Body of pancreas (tissue), 4 donors: ENCODE measurements at regions not wholly inside any gene's neighbourhood (a gene's known extent, or its start where the extent isn't known, plus 50 kb on each side); places are given as distances from the start of the nearest gene placed in this dataset.

Source experiments
- ATAC-seq: fragments of 150-250 bp; one replicate; pipeline ENCODE4 v1.9.1; 2016
- DNase-seq, 4 donors: peaks; one replicate each; pipeline ENCODE4 v3.0.0-alpha.2; 2019
- H3K27ac ChIP-seq, 4 donors: fragments of 200-600 bp; sonication (generic); 1 replicate in 3 of 4; 2 replicates in 1 of 4; pipeline versions ENCODE4 v1.5.1 to v1.6.1; 2016 to 2019; ENCODE audit warnings: mild to moderate bottlenecking in 1 of 4, mixed read lengths in 1 of 4, moderate library complexity in 1 of 4
- H3K27me3 ChIP-seq, 2 donors: fragments of 200-600 bp; sonication (generic); one replicate each; pipeline ENCODE4 v1.6.0; 2016; ENCODE audit warnings: mild to moderate bottlenecking in 1 of 2
- H3K36me3 ChIP-seq, 2 donors: fragments of 200-600 bp; sonication (generic); replicated peaks in 1 of 2; 2 replicates each; pipeline ENCODE4 v1.5.1; 2016; ENCODE audit warnings: low read depth in 2 of 2; ENCODE audit not compliant: insufficient read depth in 1 of 2
- H3K4me1 ChIP-seq: fragments of 200-600 bp; sonication (generic); one replicate; pipeline ENCODE4 v1.6.0; 2016
- H3K4me3 ChIP-seq, 2 donors: fragments of 200-600 bp; sonication (generic); 1 replicate in 1 of 2; 2 replicates in 1 of 2; pipeline ENCODE4 v1.5.1; 2016 to 2019
- H3K9me3 ChIP-seq, 3 donors: fragments of 200-600 bp; sonication (generic); 1 replicate in 2 of 3; 2 replicates in 1 of 3; pipeline ENCODE4 v1.5.1; 2016
- POLR2A ChIP-seq, 3 donors: fragments of 450-650 bp; IDR thresholded peaks; one replicate each; pipeline ENCODE4 v1.6.1; 2016; ENCODE audit warnings: antibody characterized with exemption in 3 of 3, mild to moderate bottlenecking in 2 of 3
- WGBS, 2 donors: methylation state at CpG; one replicate each; pipeline ENCODE4 v1.1.5; 2017; 5-methylcytosine and 5-hydroxymethylcytosine counted together
- intact Hi-C: fragments of 100-400 bp; cut with DNase I; formaldehyde crosslinking; loops from one replicate; pipeline ENCODE4 v1.15.1; 2023
- TF ChIP-seq, protein P1 (sequence below), 7 experiments: fragments of 450-650 bp in 4 of 7; fragments of 200-600 bp in 3 of 7; sonication (generic) in 3 of 7; IDR thresholded peaks; one replicate each; pipeline ENCODE4 v1.5.1; 2016 to 2019; ENCODE audit warnings: antibody characterized with exemption in 7 of 7

DNA sequence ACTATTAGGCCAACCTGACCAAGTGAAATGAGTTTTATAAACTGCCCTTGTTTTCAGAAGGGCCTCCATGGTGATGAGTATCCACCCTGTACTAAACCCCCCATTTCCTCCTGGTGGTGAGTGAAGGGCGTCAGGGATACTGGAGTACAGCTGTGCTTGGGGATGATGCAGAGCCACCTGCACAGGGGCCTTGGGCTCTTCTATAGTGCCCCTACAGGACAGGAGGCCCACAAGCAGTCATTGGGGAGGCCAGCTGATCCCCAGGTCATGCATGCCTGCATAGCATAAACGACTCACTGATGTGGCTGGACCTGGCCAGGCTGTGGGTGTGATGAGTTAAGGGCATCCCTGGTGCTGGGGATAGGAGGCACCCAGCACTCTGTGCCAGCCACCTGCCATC lies 114.1 kb upstream of the CELF2 start:
- Histone ChIP-seq H3K4me3 (no peak overlapping the region), H3K4me1 (no peaks in the 10 kb centered on the region), H3K9me3 (no peaks in the 10 kb centered on the region), H3K27me3 (no peaks in the 10 kb centered on the region), H3K36me3 (no peaks in the 10 kb centered on the region), H3K27ac (no peak overlapping the region)
- ATAC-seq (no peak), DNase-seq (no peak)
- TF ChIP-seq POLR2A (IDR thresholded peaks at IDR 0.05), result no peak
- TF ChIP-seq, protein P1, sequence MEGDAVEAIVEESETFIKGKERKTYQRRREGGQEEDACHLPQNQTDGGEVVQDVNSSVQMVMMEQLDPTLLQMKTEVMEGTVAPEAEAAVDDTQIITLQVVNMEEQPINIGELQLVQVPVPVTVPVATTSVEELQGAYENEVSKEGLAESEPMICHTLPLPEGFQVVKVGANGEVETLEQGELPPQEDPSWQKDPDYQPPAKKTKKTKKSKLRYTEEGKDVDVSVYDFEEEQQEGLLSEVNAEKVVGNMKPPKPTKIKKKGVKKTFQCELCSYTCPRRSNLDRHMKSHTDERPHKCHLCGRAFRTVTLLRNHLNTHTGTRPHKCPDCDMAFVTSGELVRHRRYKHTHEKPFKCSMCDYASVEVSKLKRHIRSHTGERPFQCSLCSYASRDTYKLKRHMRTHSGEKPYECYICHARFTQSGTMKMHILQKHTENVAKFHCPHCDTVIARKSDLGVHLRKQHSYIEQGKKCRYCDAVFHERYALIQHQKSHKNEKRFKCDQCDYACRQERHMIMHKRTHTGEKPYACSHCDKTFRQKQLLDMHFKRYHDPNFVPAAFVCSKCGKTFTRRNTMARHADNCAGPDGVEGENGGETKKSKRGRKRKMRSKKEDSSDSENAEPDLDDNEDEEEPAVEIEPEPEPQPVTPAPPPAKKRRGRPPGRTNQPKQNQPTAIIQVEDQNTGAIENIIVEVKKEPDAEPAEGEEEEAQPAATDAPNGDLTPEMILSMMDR (IDR thresholded peaks at IDR 0.05), result no peak
- intact Hi-C loops, result no loop called here
- 55 to 81% methylated on average over 2 of the region's 2 CpGs for WGBS, 2 donors

DNA sequence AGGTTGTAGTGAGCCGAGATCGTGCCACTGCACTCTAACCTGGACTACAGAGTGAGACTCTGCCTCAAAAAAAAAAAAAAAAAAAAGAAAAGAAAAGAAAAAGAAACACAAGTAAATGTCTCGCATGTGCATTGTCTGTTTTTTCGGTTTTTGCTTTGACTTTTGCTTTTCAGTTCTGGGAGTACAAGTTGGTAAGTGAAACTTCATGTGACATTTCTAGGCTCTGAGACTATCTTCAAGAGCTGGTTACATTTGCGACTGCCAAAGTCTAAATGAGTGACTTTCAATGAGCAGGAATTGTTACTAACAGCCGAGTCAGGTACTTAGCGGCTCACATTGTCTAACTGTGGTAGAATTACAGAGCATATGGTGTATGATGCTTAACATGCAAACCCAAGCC lies 107.0 kb upstream of the CELF2 start:
- no peak overlapping the region for H3K4me3 ChIP-seq
- no peaks in the 10 kb centered on the region for H3K4me1 ChIP-seq
- TF ChIP-seq, protein P1 (IDR thresholded peaks at IDR 0.05), result no peak
- no peak for TF ChIP-seq POLR2A (IDR thresholded peaks at IDR 0.05)
- no peaks in the 10 kb centered on the region for H3K36me3 ChIP-seq
- H3K27me3 ChIP-seq, result no peaks in the 10 kb centered on the region
- no peak for ATAC-seq
- H3K27ac ChIP-seq, result no peak overlapping the region
- WGBS, 2 donors, result 76 to 92% methylated on average over 7 of the region's 7 CpGs
- H3K9me3 ChIP-seq, result no peaks in the 10 kb centered on the region
- no peak for DNase-seq
- intact Hi-C loops, result no loop called here

DNA sequence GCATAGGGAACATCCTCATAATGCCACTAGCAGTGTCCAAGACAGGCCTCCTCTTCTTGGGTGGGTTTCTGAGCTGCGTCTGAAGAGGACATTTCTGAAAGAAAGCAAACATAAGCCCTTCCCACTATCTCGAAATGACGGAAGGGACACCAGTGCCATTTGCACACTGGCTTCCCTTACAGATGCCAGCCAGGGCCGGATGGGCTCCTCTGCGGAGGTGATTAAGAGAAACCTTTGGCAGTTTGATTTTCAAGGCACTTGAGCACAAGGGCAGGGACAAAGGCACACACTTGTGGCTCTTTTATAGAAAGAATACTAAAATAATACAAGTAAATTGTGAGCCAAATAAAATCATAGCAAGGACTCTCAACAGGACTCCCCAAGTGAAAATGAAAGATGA lies 106.6 kb upstream of the CELF2 start:
- no peaks in the 10 kb centered on the region for H3K9me3 ChIP-seq
- 75 to 77% methylated on average over 5 of the region's 5 CpGs for WGBS, 2 donors
- H3K4me3 ChIP-seq, result no peak overlapping the region
- H3K36me3 ChIP-seq, result no peaks in the 10 kb centered on the region
- H3K27me3 ChIP-seq, result no peaks in the 10 kb centered on the region
- no peak overlapping the region for H3K27ac ChIP-seq
- ATAC-seq, result no peak
- TF ChIP-seq, protein P1 (IDR thresholded peaks at IDR 0.05), result no peak
- no peak for TF ChIP-seq POLR2A (IDR thresholded peaks at IDR 0.05)
- DNase-seq, result no peak
- H3K4me1 ChIP-seq, result no peaks in the 10 kb centered on the region
- intact Hi-C loops, result no loop called here

DNA sequence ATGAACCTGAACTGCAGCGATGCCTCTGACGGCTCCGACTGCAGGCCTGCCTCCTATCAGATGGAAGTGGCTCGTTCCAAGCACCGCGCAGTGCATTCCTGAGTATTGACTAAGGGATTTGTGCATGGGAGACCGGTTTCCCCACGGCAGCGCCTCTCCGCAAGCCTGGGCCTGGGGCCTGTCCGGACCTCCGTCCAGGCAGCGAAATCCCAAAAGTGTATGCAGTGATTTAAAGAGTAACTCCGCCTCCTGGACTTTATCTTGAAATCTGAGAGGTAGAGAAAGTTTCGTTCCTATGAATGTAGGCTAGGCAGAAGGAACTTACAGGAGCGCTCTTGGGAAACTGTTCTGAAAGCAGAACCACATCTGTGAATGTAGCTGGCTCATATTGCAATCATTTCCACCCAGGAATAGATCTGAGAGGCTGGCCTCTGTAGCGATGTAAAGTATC lies 106.2 kb upstream of the CELF2 start:
- Histone ChIP-seq H3K27me3 (no peaks in the 10 kb centered on the region), H3K4me3 (no peak overlapping the region), H3K27ac (no peak overlapping the region), H3K4me1 (no peaks in the 10 kb centered on the region), H3K36me3 (no peaks in the 10 kb centered on the region), H3K9me3 (no peaks in the 10 kb centered on the region)
- intact Hi-C loops, result no loop called here
- WGBS, 2 donors, result 27 to 35% methylated on average over 16 to 17 of the region's 17 CpGs
- ATAC-seq, result peak; percentile 80
- DNase-seq, result peak; percentile 31 to 53 (median 44)
- TF ChIP-seq POLR2A (IDR thresholded peaks at IDR 0.05), result no peak
- TF ChIP-seq, protein P1 (IDR thresholded peaks at IDR 0.05), result no peak

DNA sequence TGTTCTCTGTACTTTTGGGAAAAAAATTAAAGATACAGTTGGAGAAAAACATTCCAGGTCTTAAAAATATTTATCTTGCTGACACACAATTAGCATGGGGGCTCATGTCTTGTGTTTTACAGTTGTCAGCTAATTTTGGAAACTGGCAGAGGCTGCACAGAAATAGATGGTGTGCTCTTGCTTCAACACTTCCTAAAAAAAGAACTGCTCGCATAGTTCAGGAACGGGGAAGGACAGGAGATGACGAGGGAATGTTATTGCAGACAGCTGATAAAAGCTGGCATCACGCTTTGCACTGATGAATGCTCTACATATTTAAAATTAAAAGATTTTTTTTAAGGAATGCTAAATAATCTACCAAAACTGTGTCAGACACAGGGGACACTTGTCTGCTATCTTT lies 103.5 kb upstream of the CELF2 start:
- Histone ChIP-seq H3K36me3 (no peaks in the 10 kb centered on the region), H3K4me1 (no peaks in the 10 kb centered on the region), H3K9me3 (no peaks in the 10 kb centered on the region), H3K27me3 (no peaks in the 10 kb centered on the region), H3K4me3 (no peak overlapping the region), H3K27ac (no peak overlapping the region)
- no peak for DNase-seq
- 49 to 66% methylated on average over 4 of the region's 4 CpGs for WGBS, 2 donors
- intact Hi-C loops, result no loop called here
- no peak for ATAC-seq
- TF ChIP-seq POLR2A (IDR thresholded peaks at IDR 0.05), result no peak
- TF ChIP-seq, protein P1 (IDR thresholded peaks at IDR 0.05), result no peak
